Smooth muscle cell (in vitro differentiated cells): ENCODE measurements at regions not wholly inside any gene's neighbourhood (a gene's known extent, or its start where the extent isn't known, plus 50 kb on each side); places are given as distances from the start of the nearest gene placed in this dataset.

Experiments
- DNase-seq: peaks from one replicate; lab custom pipeline; 2025; ENCODE audit not compliant: unreplicated experiment; lab: John Stamatoyannopoulos, UW
- H2AFZ ChIP-seq: fragments of 200-600 bp; sonication (generic); 2 replicates; pipeline ENCODE4 v1.6.0; 2016; ENCODE audit warnings: antibody characterized with exemption, low read depth, mild to moderate bottlenecking
- H3F3A ChIP-seq: fragments of 200-600 bp; sonication (generic); 2 replicates; pipeline ENCODE4 v1.6.0; 2017; ENCODE audit warnings: antibody characterized with exemption, low read depth
- H3K27ac ChIP-seq: fragments of 200-600 bp; sonication (generic); 2 replicates; pipeline ENCODE4 v1.5.1; 2016; ENCODE audit warnings: low read depth, mild to moderate bottlenecking
- H3K27me3 ChIP-seq: fragments of 200-600 bp; sonication (generic); 2 replicates; pipeline ENCODE4 v1.6.1; 2016; ENCODE audit warnings: low read depth, mild to moderate bottlenecking
- H3K36me3 ChIP-seq: fragments of 200-600 bp; sonication (generic); 2 replicates; pipeline ENCODE4 v1.5.1; 2016; ENCODE audit warnings: low read depth
- H3K4me1 ChIP-seq: fragments of 200-600 bp; sonication (generic); 2 replicates; pipeline ENCODE4 v1.5.1; 2016; ENCODE audit warnings: low read depth
- H3K4me2 ChIP-seq: fragments of 200-600 bp; sonication (generic); 2 replicates; pipeline ENCODE4 v1.6.0; 2016; ENCODE audit warnings: mild to moderate bottlenecking
- H3K4me3 ChIP-seq: fragments of 200-600 bp; sonication (generic); 2 replicates; pipeline ENCODE4 v1.5.1; 2016; ENCODE audit warnings: mild to moderate bottlenecking
- H3K79me2 ChIP-seq: fragments of 200-600 bp; sonication (generic); 2 replicates; pipeline ENCODE4 v1.6.0; 2016; ENCODE audit warnings: low read depth, mild to moderate bottlenecking
- H3K9ac ChIP-seq: fragments of 200-600 bp; sonication (generic); 2 replicates; pipeline ENCODE4 v1.6.0; 2016; ENCODE audit warnings: low read depth
- H3K9me3 ChIP-seq: fragments of 200-600 bp; sonication (generic); replicated peaks from 2 replicates; pipeline ENCODE4 v1.5.1; 2016; ENCODE audit warnings: low read depth
- H4K20me1 ChIP-seq: fragments of 200-600 bp; sonication (generic); 2 replicates; pipeline ENCODE4 v1.6.0; 2016; ENCODE audit warnings: low read depth
- CTCF ChIP-seq: fragments of 200-600 bp; sonication (generic); IDR thresholded peaks from 2 replicates; pipeline ENCODE4 v1.5.1; 2017; ENCODE audit warnings: borderline replicate concordance, mild to moderate bottlenecking, antibody characterized with exemption; ENCODE audit not compliant: insufficient read depth, poor library complexity, severe bottlenecking
- WGBS: methylation state at CpG from one replicate; pipeline ENCODE4 v1.1.7; 2016; ENCODE audit warnings: low lambda C conversion rate; 5-methylcytosine and 5-hydroxymethylcytosine counted together

GRCh38 chr10:44066527-44067255 is 318.2 kb downstream of the CXCL12 start:
- 70% methylated on average over 5 of the region's 5 CpGs for WGBS
- Histone ChIP-seq H3K9ac (no peak overlapping the region), H3K79me2 (no peaks in the 10 kb centered on the region), H2AFZ (peak overlapping the region; percentile 8), H3K4me2 (no peak overlapping the region), H3K4me3 (no peak overlapping the region), H3K9me3 (no peaks in the 10 kb centered on the region), H3K36me3 (no peaks in the 10 kb centered on the region), H3K4me1 (no peaks in the 10 kb centered on the region), H4K20me1 (no peaks in the 10 kb centered on the region), H3K27ac (no peak overlapping the region), H3F3A (no peaks in the 10 kb centered on the region), H3K27me3 (no peaks in the 10 kb centered on the region)
- DNase-seq = no peak
- TF ChIP-seq CTCF = no peak

GRCh38 chr10:44065788-44066526 is 318.9 kb downstream of the CXCL12 start:
- Histone ChIP-seq H3F3A (no peaks in the 10 kb centered on the region), H2AFZ (peak overlapping the region; percentile 8), H3K27me3 (no peaks in the 10 kb centered on the region), H3K4me2 (no peak overlapping the region), H3K4me3 (no peak overlapping the region), H3K4me1 (no peaks in the 10 kb centered on the region), H3K27ac (no peak overlapping the region), H3K9ac (no peak overlapping the region), H3K9me3 (no peaks in the 10 kb centered on the region), H3K36me3 (no peaks in the 10 kb centered on the region), H3K79me2 (no peaks in the 10 kb centered on the region), H4K20me1 (no peaks in the 10 kb centered on the region)
- 98% methylated on average over 9 of the region's 9 CpGs for WGBS
- no peak for TF ChIP-seq CTCF
- DNase-seq = no peak

GRCh38 chr10:44064987-44065787 is 319.7 kb downstream of the CXCL12 start:
- no peak for DNase-seq
- no peaks in the 10 kb centered on the region for H3F3A ChIP-seq
- H3K79me2 ChIP-seq = no peaks in the 10 kb centered on the region
- H3K9ac ChIP-seq = no peak overlapping the region
- no peaks in the 10 kb centered on the region for H3K4me1 ChIP-seq
- no peak overlapping the region for H3K27ac ChIP-seq
- H3K9me3 ChIP-seq = no peaks in the 10 kb centered on the region
- no peaks in the 10 kb centered on the region for H3K27me3 ChIP-seq
- H4K20me1 ChIP-seq = no peaks in the 10 kb centered on the region
- no peak overlapping the region for H3K4me2 ChIP-seq
- WGBS = 85% methylated on average over 7 of the region's 7 CpGs
- no peak for TF ChIP-seq CTCF
- H3K4me3 ChIP-seq = no peak overlapping the region
- H2AFZ ChIP-seq = no peak overlapping the region
- H3K36me3 ChIP-seq = no peaks in the 10 kb centered on the region
